SK-N-SH (cell line): ENCODE measurements at regions not wholly inside any gene's neighbourhood (a gene's known extent, or its start where the extent isn't known, plus 50 kb on each side); places are given as distances from the start of the nearest gene placed in this dataset.

Source experiments
- CTCF ChIA-PET: fragments of 300-600, 350-600 bp; formaldehyde crosslinking; extraction: SDS; loops from one replicate; lab custom pipeline; 2021; lab: Yijun Ruan, JAX
- POLR2A ChIA-PET: fragments of 350-600 bp; sonication (Branson Sonifier 250); formaldehyde crosslinking; extraction: SDS; loops from one replicate; lab custom pipeline; 2020; ENCODE audit warnings: antibody characterized with exemption, inconsistent platforms; lab: Yijun Ruan, JAX
- DNase-seq: peaks from one replicate; pipeline ENCODE4 v3.0.0; 2012
- H2AFZ ChIP-seq: fragments of 200-600 bp; sonication (generic); 2 replicates; pipeline ENCODE4 v1.8.1; 2016; ENCODE audit warnings: antibody characterized with exemption, mild to moderate bottlenecking, low read depth
- H3F3A ChIP-seq: fragments of 200-600 bp; sonication (generic); replicated peaks from 2 replicates; pipeline ENCODE3; 2016; ENCODE audit warnings: antibody characterized with exemption, mild to moderate bottlenecking; ENCODE audit not compliant: insufficient read depth
- H3K27ac ChIP-seq, 2 experiments: fragments of 200-500 bp in 1 of 2; fragments of 200-600 bp in 1 of 2; sonication (Bioruptor generic) in 1 of 2; sonication (generic), shearing (Covaris generic) in 1 of 2; 2 replicates each; pipeline versions ENCODE4 v1.5.1 to v1.6.1; 2014 to 2016; ENCODE audit warnings: low read depth in 2 of 2, inconsistent platforms in 1 of 2, low read length in 1 of 2, mild to moderate bottlenecking in 1 of 2, mixed read lengths in 1 of 2
- H3K27me3 ChIP-seq: fragments of 200-600 bp; sonication (generic), shearing (Covaris generic); 2 replicates; pipeline ENCODE4 v1.6.1; 2016; ENCODE audit warnings: mixed run types; ENCODE audit not compliant: insufficient read depth
- H3K36me3 ChIP-seq, 2 experiments: fragments of 200-500 bp in 1 of 2; fragments of 200-600 bp in 1 of 2; sonication (Bioruptor generic) in 1 of 2; sonication (generic) in 1 of 2; replicated peaks in 1 of 2; 2 replicates each; pipeline versions ENCODE3 to v1.5.1; 2014 to 2016; ENCODE audit warnings: low read length in 1 of 2, mild to moderate bottlenecking in 1 of 2; ENCODE audit not compliant: insufficient read depth in 2 of 2, control insufficient read depth in 1 of 2
- H3K4me1 ChIP-seq, 2 experiments: fragments of 200-500 bp in 1 of 2; fragments of 200-600 bp in 1 of 2; sonication (Bioruptor generic) in 1 of 2; sonication (generic), shearing (Covaris generic) in 1 of 2; 2 replicates each; pipeline versions ENCODE4 v1.5.1 to v1.6.1; 2014 to 2016; ENCODE audit warnings: low read depth in 1 of 2, low read length in 1 of 2, mixed run types in 1 of 2; ENCODE audit not compliant: insufficient read depth in 2 of 2, control insufficient read depth in 1 of 2
- H3K4me2 ChIP-seq: fragments of 200-600 bp; sonication (generic), shearing (Covaris generic); 2 replicates; pipeline ENCODE4 v1.6.1; 2017; ENCODE audit warnings: mixed run types
- H3K4me3 ChIP-seq, 2 experiments: fragments of 200-500 bp in 1 of 2; fragments of 200-600 bp in 1 of 2; sonication (Bioruptor generic) in 1 of 2; sonication (generic), shearing (Covaris generic) in 1 of 2; 2 replicates each; pipeline versions ENCODE4 v1.5.1 to v1.8.1; 2014 to 2016; ENCODE audit warnings: low read depth in 2 of 2, inconsistent platforms in 1 of 2, low read length in 1 of 2, mild to moderate bottlenecking in 1 of 2, mixed read lengths in 1 of 2, moderate library complexity in 1 of 2
- H3K79me2 ChIP-seq: fragments of 200-600 bp; sonication (generic); 2 replicates; pipeline ENCODE4 v1.8.1; 2017; ENCODE audit warnings: mild to moderate bottlenecking; ENCODE audit not compliant: insufficient read depth
- H3K9ac ChIP-seq: fragments of 200-600 bp; sonication (generic); 2 replicates; pipeline ENCODE4 v1.6.1; 2017; ENCODE audit warnings: mixed run types
- H3K9me2 ChIP-seq: fragments of 200-600 bp; sonication (generic); 2 replicates; pipeline ENCODE4 v1.6.1; 2017; ENCODE audit warnings: mixed run types
- H3K9me3 ChIP-seq: fragments of 200-600 bp; sonication (generic); 2 replicates; pipeline ENCODE4 v1.6.1; 2017; ENCODE audit warnings: mixed run types, mild to moderate bottlenecking, moderate library complexity
- H4K20me1 ChIP-seq: fragments of 200-600 bp; sonication (generic); 2 replicates; pipeline ENCODE4 v1.6.1; 2017; ENCODE audit warnings: mild to moderate bottlenecking, mixed run types; ENCODE audit not compliant: insufficient read depth
- EP300 ChIP-seq, 2 experiments: IDR thresholded peaks; 2 replicates each; pipeline versions ENCODE4 v1.4.0 to v1.6.1; 2012; ENCODE audit warnings: borderline replicate concordance in 1 of 2, low read depth in 1 of 2, low read length in 1 of 2
- EZH2phosphoT487 ChIP-seq: fragments of 200-600 bp; sonication (generic); IDR thresholded peaks from 2 replicates; pipeline ENCODE4 v1.6.1; 2017; ENCODE audit warnings: low read depth, mixed run types, mild to moderate bottlenecking, antibody characterized with exemption, moderate library complexity, borderline replicate concordance
- FOSL2 ChIP-seq: IDR thresholded peaks from 2 replicates; pipeline ENCODE4 v1.4.0; 2012; ENCODE audit warnings: low read depth, mild to moderate bottlenecking, moderate library complexity, borderline replicate concordance
- GATA2 ChIP-seq: sonication (generic); formaldehyde crosslinking; IDR thresholded peaks from 2 replicates; pipeline ENCODE4 v1.5.0; 2020; ENCODE audit warnings: mild to moderate bottlenecking, missing genetic modification reagents
- ZBTB33 ChIP-seq: IDR thresholded peaks from 2 replicates; pipeline ENCODE4 v1.4.0; 2012; ENCODE audit warnings: low read depth, borderline replicate concordance
- WGBS: methylation state at CpG from one replicate; pipeline ENCODE4 v1.1.6; 2017; ENCODE audit warnings: low lambda C conversion rate; 5-methylcytosine and 5-hydroxymethylcytosine counted together

GRCh38 chr12:111285200-111285599, 83.7 kb downstream of the PHETA1 start:
- no peak overlapping the region for H3K4me2 ChIP-seq
- H3K9me3 ChIP-seq: no peaks in the 10 kb centered on the region
- H3K27ac ChIP-seq: no peak overlapping the region
- POLR2A ChIA-PET: no interaction called here
- no peaks in the 10 kb centered on the region for H3K9me2 ChIP-seq
- H4K20me1 ChIP-seq: no peaks in the 10 kb centered on the region
- H3K4me1 ChIP-seq: no peaks in the 10 kb centered on the region
- H2AFZ ChIP-seq: no peak overlapping the region
- no peak for TF ChIP-seq EZH2phosphoT487
- TF ChIP-seq GATA2: no peak
- TF ChIP-seq ZBTB33: no peak
- no peaks in the 10 kb centered on the region for H3K36me3 ChIP-seq
- 54% methylated on average over 5 of the region's 5 CpGs for WGBS
- H3K4me3 ChIP-seq: no peak overlapping the region
- no peaks in the 10 kb centered on the region for H3F3A ChIP-seq
- H3K27me3 ChIP-seq: no peaks in the 10 kb centered on the region
- CTCF ChIA-PET: interaction anchor here (1.2 to 2.7 kb wide), 4 partner anchors 11 to 261 kb away, joined by 3 to 19 read pairs (median 4); no protein-coding TSS in a partner anchor
- H3K9ac ChIP-seq: no peak overlapping the region
- DNase-seq: no peak
- H3K79me2 ChIP-seq: no peaks in the 10 kb centered on the region

- DNase-seq: no peak
- 68% methylated on average over 10 of the region's 11 CpGs for WGBS
- POLR2A ChIA-PET: no interaction called here
Observed at GRCh38 chr12:111284709-111285108, 84.2 kb downstream of the PHETA1 start.

GRCh38 chr12:111283966-111284365, 84.9 kb downstream of the PHETA1 start:
- no peaks in the 10 kb centered on the region for H3K36me3 ChIP-seq
- H3K9me2 ChIP-seq: no peaks in the 10 kb centered on the region
- no peaks in the 10 kb centered on the region for H3K27me3 ChIP-seq
- no peak for DNase-seq
- no peak for TF ChIP-seq EZH2phosphoT487
- H3K27ac ChIP-seq: no peak overlapping the region
- ChIA-PET POLR2A (no interaction called here), CTCF (interaction anchor here (1.2 to 1.9 kb wide), 4 partner anchors 10 to 260 kb away, joined by 3 to 6 read pairs (median 4); no protein-coding TSS in a partner anchor)
- 75% methylated on average over 5 of the region's 5 CpGs for WGBS
- no peaks in the 10 kb centered on the region for H3K4me1 ChIP-seq
- H3F3A ChIP-seq: no peaks in the 10 kb centered on the region
- no peak overlapping the region for H3K4me3 ChIP-seq
- no peak overlapping the region for H3K9ac ChIP-seq
- H4K20me1 ChIP-seq: no peaks in the 10 kb centered on the region
- H3K9me3 ChIP-seq: no peaks in the 10 kb centered on the region
- no peak overlapping the region for H2AFZ ChIP-seq
- H3K79me2 ChIP-seq: no peaks in the 10 kb centered on the region
- H3K4me2 ChIP-seq: no peak overlapping the region

More at GRCh38 chr12:111284709-111285108, 84.2 kb downstream of the PHETA1 start:
- no peak overlapping the region for H3K4me2 ChIP-seq
- no peaks in the 10 kb centered on the region for H3K9me3 ChIP-seq
- no peaks in the 10 kb centered on the region for H3K79me2 ChIP-seq
- no peaks in the 10 kb centered on the region for H4K20me1 ChIP-seq
- no peaks in the 10 kb centered on the region for H3F3A ChIP-seq
- H3K9me2 ChIP-seq: no peaks in the 10 kb centered on the region
- H2AFZ ChIP-seq: no peak overlapping the region
- no peaks in the 10 kb centered on the region for H3K36me3 ChIP-seq
- H3K27me3 ChIP-seq: no peaks in the 10 kb centered on the region
- TF ChIP-seq FOSL2 (no peak), GATA2 (no peak), EP300 (IDR thresholded peaks at IDR 0.05; ENCODE audit: borderline replicate concordance in 1 of 2, low read depth in 1 of 2, low read length in 1 of 2) (no peak)
- TF ChIP-seq, all 33 proteins: peak for 0
- Histone ChIP-seq H3K4me3 (no peak overlapping the region), H3K4me1 (no peaks in the 10 kb centered on the region), H3K9ac (no peak overlapping the region), H3K27ac (no peak overlapping the region)
- CTCF ChIA-PET: interaction anchor here (1.2 to 2.7 kb wide), 4 partner anchors 10 to 260 kb away, joined by 3 to 19 read pairs (median 4); no protein-coding TSS in a partner anchor
